ENCODE measurements at regions not wholly inside any gene's neighbourhood (a gene's known extent, or its start where the extent isn't known, plus 50 kb on each side); places are given as distances from the start of the nearest gene placed in this dataset.

DNA sequence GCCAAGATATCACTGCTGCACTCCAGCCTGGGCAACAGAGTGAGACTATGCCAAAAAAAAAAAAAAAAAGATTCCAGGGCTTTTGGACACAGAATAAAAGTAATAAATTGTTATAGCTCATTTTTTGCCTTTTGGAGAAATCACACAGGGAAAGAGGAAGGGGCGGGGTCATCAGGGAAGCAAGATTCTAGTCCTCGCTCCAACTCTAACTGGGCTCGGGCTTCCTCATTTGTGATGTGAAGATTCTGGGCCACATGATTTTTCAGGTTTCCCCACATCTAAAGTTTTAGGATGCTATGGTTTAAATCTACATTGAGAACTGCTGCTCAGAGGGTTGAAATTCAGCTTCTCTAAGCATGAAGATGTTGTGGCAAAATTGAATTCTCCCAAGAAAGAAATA, 179.3 kb upstream of the PLXNA2 start:
- TF ChIP-seq, protein P1, sequence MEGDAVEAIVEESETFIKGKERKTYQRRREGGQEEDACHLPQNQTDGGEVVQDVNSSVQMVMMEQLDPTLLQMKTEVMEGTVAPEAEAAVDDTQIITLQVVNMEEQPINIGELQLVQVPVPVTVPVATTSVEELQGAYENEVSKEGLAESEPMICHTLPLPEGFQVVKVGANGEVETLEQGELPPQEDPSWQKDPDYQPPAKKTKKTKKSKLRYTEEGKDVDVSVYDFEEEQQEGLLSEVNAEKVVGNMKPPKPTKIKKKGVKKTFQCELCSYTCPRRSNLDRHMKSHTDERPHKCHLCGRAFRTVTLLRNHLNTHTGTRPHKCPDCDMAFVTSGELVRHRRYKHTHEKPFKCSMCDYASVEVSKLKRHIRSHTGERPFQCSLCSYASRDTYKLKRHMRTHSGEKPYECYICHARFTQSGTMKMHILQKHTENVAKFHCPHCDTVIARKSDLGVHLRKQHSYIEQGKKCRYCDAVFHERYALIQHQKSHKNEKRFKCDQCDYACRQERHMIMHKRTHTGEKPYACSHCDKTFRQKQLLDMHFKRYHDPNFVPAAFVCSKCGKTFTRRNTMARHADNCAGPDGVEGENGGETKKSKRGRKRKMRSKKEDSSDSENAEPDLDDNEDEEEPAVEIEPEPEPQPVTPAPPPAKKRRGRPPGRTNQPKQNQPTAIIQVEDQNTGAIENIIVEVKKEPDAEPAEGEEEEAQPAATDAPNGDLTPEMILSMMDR (IDR thresholded peaks at IDR 0.05): no peak
- no peak for TF ChIP-seq POLR2A (IDR thresholded peaks at IDR 0.05)
